GM11168 (cell line): ENCODE measurements at regions not wholly inside any gene's neighbourhood (a gene's known extent, or its start where the extent isn't known, plus 50 kb on each side); places are given as distances from the start of the nearest gene placed in this dataset.
"Not testable (repeated sequence)": the region's sequence is repeated elsewhere in the genome, so short reads cannot be mapped to it uniquely, and the experiment has no call there.

Experiments
- in situ Hi-C: fragments of 300-500 bp; cut with MboI; formaldehyde crosslinking; loops from one replicate; pipeline ENCODE4 v1.12.0; 2022; ENCODE audit warnings: low sequenced_read_pairs; ENCODE audit not compliant: unreplicated experiment

DNA sequence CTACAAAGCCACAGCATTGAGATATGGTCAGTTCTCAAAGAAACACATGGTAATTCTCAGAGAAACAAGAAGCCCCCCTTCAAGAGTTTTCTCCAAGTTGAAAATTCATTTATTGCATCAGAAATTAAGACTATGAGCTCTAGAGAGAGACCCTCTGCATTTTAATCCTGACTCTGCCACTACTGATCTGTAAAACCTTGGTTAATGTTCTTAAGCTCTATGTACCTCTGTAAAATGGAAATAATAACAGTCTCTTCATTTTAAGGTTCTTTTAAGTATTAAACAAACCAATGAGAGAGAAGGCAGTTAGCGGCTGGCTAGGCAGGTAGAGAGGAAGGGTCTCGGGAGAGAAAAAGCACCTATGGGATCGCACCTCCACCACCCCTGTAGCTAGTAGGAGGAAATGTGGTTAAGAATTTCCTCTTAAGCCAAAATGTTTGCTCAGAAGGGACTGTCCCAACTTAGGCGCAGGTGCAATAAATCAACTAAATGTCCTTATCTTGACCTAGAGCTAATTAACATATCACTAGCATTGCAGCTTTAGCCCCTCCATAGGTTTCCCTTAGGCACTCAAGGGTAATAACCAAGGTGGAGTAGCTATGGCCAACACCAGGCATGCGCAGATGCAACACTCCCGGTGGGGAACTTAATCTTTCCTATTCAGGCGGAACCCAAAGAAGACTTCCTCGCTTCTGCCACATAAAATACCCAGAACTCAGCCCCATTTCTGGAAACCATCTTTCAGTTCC is 1685.4 kb downstream of the MRPL39 start:
- in situ Hi-C loops = no loop called here

DNA sequence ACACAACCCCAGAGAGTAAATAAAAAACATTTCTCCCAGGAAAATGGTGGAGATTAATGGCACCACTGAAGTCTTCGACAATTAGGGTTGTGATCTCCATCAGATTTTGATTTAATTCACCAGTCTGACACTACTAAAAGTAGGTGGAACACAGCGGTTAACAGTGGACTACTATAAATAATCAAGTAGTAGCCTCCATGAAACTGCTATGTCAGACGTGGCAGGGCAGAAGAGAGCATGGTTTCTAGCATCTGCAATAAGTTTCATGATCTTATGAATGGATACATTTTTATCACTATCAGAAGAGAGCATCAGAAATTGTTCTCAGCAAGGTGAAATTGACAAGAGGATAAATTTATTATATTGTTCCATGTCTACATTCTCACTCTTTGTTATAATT is 1706.6 kb downstream of the MRPL39 start:
- in situ Hi-C loops = no loop called here

DNA sequence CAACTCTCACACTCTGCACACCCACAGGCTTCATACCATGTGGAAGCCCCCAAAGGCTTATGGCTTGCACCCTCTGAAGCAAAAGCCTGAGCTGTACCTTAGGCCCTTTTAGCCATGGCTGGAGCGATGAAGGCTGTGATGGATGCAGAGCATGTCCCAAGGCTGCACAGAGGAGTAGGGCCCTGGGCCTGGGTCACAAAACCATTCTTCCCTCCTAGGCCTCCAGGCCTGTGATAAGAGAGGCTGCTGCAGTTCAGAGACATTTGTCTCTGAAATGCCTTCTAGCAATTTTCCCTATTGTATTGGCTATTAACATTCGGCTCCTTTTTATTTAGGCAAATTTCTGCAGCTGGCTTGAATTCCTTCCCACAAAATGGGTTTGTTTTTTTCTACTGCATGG is 1707.7 kb downstream of the MRPL39 start:
- in situ Hi-C loops = no loop called here

DNA sequence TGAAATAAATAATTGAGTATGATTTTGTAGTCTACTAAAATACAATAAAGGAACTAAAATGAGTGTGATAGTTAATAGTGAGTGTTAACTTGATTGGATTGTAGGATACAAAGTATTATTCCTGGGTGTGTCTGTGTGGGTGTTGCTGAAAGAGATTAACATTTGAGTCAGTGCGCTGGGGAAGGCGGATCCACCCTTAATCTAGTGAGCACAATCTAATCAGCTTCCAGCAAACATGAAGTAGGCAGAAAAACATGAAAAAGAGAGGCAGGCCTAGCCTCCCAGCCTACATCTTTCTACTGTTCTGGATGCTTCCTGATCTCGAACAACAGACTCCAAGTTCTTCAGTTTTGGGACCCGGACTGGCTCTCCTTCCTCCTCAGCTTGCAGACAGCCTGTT is 1716.6 kb downstream of the MRPL39 start:
- in situ Hi-C loops = no loop called here

DNA sequence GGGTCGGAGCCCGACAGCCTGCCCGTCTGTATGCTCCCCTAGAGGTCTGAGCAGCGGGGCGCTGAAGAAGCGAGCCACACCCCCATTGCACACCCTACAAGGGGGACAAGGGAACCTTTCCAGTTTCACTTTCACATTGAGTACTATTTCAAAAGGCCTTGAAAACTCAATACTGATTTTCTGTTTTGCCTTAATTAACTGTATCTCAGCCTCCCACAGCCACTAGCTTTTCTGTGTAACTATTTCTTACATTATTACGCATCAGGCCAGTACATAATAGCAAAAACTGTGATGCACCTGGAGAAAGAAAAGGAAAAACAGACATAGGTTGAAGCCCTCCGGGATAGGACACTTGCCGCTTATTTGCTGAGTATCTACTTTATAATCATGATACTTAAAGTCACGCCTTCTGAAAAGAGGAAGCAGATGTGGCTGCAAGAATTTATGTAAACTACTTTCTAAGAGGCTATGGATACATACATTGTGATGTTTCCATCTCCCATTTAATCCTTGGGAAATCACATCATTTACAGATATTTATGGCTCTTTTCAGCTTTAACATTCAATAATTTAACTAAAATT is 1719.5 kb downstream of the MRPL39 start:
- in situ Hi-C loops = no loop called here

DNA sequence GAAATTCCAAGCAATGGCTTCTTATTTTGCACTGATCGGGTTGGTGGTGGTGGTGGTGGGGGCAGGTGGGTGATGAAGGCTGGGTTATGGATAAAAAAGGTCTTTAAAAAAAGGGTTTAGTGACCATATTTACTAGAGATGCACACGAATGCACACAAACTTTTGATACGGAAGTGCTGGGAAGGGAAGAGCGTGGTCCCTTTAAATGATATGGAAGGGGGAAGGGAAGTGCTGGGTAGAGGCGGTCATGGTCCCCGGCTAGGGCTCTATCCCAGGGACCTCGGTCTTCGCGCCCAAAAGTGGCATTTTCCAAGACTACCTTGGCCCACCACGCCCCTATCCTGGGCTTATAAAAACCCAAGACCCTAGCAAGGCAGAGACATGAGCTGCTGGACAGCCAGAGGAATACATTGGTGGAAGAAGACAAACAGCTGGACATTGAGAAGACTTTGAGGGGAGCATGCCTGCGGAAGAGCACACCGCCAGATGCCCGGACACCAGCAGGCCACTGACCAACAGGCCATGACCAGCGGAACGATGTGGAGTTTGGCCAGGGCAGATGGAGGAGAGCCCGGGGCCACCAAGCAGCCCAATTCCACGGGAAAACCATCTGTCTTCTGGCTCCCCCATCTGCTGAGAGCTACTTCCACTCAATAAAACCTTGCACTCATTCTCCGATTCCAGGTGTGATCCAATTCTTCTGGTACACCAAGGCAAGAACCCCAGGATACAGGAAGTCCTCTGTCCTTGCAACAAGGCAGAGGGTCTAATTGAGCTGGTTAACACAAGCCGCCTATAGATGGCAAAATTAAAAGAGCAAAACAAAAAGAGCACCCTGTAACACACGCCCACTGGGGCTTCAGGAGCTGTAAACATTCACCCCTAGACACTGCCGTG is 1720.2 kb downstream of the MRPL39 start:
- in situ Hi-C loops = no loop called here

DNA sequence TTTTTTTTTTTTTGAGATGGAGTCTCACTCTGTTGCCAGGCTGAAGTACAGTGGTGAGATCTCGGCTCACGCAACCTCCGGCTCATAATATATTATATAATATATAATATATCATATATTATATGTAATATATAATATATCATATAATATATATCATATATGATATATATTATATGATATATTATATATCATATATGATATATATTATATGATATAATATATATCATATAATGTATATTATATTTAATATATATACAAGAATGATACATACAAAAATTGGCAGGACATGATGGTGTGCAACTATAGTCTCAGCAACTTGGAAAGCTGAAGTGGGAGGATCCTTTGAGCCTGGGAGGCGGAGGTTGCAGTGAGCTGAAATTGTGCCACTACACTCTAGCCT is 1725.5 kb downstream of the MRPL39 start:
- in situ Hi-C loops = no loop called here

DNA sequence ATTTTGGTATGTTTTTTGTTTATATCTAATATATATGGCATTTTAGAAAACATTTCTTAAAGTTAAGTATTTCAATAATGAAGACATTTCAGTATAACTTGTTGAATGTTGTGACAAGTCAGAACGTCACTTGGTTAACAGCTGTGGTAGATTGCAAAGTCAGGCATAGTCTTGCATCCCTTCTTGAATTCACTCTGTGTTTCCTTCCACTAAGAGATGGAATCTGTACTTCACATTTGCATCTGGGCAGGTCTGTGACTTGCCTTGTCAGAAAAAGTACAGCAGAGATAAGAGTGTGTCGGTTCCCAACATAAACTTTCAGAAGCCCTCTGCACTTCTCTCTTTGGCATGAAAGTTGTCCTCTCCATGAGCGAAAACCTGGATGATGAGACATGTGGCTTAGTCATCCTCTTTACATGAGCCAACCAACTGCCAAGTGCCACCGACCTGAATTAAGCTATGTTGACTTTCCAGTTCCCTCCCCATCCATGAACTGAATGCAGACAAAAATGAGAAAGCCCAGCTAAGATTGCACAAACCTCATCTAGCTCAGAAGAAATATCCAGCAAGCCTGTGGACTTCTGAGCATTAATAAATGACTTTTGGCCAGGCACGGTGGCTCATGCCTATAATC is 1730.2 kb downstream of the MRPL39 start:
- in situ Hi-C loops = no loop called here

DNA sequence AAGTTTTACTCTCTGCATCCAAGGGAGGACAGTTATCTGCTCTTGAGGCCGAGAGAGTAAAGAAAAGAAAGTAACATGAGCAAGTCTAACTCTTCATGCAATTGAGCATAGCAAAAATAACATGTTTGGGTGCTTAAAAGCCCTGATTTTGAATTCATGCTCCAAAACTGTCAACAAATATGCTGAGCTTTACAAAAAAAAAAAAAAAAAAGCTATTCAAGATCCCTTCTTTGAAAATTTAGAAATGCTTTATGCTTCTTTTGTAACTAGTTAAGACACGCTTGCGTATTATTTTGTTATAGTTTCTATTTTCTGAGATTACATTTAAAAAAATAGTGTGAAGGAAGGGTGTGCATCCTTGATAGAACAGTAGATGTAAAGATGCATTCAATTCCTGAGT is 1733.0 kb downstream of the MRPL39 start:
- in situ Hi-C loops = no loop called here

DNA sequence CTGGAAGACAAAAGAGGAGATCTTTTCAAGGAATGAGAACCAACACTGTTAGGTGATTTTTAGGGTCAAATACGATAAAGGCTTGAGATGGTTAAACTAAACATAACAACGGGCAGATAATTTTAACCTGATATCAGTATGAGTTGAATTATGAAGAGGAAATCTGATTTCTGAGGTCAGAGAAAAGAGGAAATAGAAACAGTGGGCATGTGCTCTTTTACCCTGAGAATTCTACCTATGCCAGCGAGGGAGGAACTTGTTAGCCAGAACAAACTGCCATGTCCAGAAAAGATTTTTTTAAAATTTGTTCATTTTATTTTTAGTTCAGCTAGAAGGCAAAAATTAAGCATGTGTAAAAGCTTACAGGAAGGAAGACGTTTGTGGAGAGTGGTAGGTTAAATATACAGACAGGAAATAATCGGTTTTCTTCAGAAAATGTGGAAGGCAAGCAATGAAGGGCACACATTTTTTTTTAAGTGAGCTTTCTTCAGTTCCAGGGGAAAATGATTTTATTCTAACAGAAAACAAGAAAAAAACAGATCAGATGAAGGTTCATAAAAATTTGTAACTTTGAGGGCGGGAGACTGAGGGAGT is 1745.3 kb downstream of the MRPL39 start:
- in situ Hi-C loops = no loop called here

DNA sequence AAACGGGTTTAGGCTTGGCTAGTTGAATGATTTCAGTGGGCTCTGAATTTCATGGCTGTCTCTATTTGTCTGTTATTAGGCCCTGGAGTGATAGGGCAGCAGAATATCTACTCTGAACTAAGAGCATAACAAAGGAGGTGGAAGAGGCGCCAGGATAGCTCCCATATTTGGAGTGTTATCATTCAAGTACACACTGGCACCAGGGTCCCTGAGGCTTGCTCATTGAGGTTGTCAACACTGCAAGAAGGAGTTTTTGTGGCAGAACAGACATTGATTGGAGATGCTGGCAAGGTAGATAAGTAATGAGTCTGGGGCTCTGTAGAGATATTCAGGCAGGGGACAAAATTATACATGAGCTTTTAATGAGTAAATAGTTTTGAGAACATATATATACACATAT is 1748.4 kb downstream of the MRPL39 start:
- in situ Hi-C loops = no loop called here

DNA sequence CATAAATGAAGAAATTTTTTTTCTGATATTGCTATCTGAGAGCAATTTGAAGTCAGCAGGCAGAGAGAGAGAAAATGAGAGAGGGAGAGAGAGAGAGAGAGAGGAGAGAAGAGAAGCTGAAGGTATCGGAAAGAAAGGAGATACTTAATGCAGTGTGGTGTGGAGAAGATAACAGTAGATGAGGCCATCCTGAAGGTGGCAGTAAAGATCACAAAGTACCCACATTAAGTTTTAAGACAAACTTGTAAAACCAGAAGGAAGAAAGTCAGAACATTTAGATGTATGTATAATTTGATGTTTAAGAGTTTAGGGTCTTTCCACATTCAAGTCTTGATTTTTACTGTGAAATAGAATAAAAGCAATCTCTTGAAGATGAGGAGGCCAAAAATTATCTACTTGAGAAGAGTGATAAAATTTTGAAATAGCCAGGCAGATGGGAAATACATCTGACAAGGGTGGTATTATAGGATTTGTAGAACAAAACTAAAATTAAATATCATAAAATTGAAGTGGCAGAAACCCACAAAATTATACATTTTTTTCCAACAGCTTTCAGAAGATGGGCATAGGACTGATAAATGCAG is 1753.4 kb downstream of the MRPL39 start:
- in situ Hi-C loops = no loop called here

DNA sequence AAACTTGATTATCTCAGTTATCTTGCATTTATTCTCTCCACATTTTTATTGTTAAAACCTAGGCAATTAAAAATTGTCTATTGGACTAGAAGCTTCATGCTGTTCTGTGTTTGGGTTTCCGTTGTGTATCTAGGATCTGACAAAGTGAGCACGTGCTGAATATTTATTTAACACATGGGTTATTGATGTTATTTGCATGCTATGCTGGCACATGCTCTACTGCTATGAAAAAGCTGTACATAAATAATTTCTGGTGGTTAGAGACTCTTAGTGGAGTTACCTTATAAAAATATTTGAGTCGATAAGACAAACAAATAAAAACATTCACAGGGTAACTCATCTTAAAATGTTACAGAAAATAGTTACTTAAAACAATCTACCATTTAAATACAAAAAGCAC is 1769.7 kb downstream of the MRPL39 start:
- in situ Hi-C loops = no loop called here

DNA sequence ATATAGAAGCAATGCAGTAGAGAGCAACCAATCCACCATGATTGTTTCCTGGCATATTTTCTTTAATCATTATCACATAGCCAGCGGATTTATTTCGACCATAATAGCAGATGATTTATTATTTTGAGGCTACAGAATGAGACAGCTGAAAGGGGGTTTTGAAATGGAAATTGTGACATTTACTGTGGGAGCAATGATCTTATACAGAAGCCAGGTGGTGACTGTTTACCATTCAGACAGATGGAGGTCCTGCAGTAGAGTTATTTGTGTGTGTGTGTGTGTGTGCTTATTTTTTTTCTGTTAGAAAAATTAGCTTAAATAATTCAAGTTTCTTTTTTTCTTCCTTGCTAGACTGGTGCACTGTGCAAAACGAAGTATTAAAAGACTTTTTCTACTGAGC is 1784.5 kb downstream of the MRPL39 start:
- in situ Hi-C loops = no loop called here

DNA sequence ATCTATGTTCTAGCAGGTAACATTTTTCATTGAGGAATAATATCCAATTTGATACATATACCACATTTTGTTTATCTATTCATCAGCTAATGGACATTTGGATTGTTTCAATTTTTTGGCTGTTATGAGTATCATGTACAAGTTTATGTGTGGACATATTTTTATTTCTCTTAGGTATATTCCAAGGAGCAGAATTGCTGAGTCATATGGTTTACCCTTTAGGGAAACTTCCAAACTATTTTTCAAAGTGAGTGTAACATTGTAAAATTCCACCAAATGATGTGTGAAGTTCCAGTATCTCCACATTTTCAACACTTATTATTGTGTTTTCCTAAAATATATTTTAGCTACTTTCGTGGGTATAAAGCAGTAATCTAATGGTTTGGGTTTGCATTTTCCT is 1789.9 kb downstream of the MRPL39 start:
- in situ Hi-C loops = no loop called here

DNA sequence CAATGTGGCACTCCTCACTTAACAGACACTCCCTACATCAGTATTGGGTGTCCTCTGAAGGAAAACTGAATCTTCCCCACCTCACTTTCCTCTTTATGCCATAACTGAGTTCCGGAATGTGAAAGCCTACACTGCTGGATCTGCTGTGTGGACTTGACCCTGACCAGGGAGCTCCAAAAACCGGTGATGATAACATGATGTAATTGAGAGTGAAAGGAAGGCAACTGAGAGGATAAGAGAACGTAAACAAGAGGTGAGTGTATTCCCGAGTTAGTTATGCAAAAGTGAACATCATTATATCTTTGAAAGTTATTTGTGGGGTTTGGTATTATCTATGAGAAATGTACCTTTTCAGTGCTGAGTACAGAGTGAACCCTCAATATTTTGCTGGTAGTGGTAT is 1794.8 kb downstream of the MRPL39 start:
- in situ Hi-C loops = no loop called here

DNA sequence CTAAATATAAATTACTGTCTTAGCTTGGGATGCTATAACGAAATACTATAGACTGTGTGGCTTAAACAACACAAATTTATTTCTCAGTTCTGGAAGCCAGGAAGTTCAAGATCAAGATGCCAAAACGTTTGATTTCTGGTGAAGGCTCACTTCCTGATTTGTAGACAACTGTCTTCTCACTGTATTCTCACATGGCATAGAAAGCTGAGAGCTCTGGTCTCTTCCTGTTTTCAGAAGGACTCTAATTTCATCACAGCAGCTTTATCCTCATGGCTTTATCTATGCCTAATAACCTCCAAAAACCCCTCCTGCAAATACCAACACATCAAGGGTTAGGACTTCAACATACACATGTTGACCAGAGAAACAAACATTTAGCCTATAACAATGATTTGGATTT is 1795.5 kb downstream of the MRPL39 start:
- in situ Hi-C loops = no loop called here

DNA sequence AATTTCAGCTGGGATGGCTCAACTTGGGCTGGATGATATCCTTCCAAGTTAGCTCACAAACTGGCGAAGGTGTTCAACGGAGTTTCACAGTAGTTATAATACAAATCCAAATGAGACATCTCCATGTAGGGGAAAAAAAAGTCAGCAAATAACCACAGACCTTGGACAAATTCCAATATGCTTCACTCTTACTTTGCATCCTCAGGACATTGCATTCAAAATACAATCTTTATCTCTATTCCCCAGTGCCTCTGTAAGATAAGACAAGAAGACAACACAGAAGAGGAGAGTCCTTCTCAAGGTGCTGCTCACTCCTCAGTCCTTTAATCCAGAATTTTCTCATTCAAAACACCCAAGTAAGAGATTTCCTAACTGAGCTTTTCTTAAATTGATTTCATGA is 1797.7 kb downstream of the MRPL39 start:
- in situ Hi-C loops = no loop called here

DNA sequence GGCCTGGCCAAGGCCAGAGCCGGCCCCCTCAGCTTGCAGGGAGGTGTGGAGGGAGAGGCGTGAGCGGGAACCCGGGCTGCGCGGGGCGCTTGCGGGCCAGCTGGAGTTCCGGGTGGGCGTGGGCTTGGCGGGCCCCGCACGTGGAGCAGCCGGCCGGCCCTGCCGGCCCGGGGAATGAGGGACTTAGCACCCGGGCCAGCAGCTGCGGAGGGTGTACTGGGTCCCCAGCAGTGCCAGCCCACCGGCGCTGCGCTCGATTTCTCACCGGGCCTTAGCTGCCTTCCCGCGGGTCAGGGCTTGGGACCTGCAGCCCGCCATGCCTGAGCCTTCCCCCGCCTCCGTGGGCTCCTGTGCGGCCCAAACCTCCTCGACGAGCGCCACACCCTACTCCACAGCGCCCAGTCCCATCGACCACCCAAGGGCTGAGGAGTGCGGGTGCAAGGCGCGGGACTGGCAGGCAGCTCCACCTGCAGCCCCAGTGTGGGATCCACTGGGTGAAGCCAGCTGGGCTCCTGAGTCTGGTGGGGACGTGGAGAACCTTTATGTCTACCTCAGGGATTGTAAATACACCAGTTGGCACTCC is 1800.2 kb downstream of the MRPL39 start:
- in situ Hi-C loops = not testable (repeated sequence)

DNA sequence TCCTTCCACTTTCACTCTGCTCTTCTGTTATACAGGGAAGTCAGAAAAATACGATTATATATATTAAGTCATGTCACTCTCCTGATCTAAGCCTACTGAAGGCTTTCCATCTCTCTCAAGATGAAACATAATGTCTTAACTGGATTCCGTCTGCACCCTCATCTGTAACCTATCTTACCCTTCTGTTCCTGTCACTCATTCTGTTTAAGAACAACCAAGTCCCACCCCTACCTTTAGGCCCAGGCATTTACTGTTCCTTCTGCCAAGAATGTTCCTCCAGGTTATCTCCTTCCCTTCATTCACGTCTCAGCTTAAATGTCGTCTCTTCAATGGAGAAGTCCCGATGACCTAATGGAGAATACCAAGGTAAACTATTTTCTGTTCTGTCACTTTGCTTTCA is 1802.4 kb downstream of the MRPL39 start:
- in situ Hi-C loops = no loop called here
